AG04450 (cell line): ENCODE measurements at regions not wholly inside any gene's neighbourhood (a gene's known extent, or its start where the extent isn't known, plus 50 kb on each side); places are given as distances from the start of the nearest gene placed in this dataset.

ENCODE experiments used
- CTCF ChIA-PET: fragments of 300-600, 350-600 bp; formaldehyde crosslinking; extraction: SDS; loops from one replicate; lab custom pipeline; 2022; ENCODE audit warnings: antibody characterized with exemption, inconsistent platforms; lab: Charles Lee
- POLR2A ChIA-PET: fragments of 350-600 bp; formaldehyde crosslinking; extraction: SDS; loops from one replicate; lab custom pipeline; 2021; ENCODE audit warnings: antibody characterized with exemption, inconsistent platforms; lab: Yijun Ruan, JAX
- DNase-seq: peaks from one replicate; pipeline ENCODE4 v3.0.0-alpha.2; 2011; ENCODE audit warnings: low read depth, low spot score
- H3K27ac ChIP-seq: one replicate; pipeline ENCODE4 v1.5.1; 2012; ENCODE audit warnings: low read depth, low read length, control low read depth
- H3K27me3 ChIP-seq: one replicate; pipeline ENCODE4 v1.6.0; 2012; ENCODE audit warnings: low read length; ENCODE audit not compliant: control insufficient read depth, insufficient read depth
- H3K4me3 ChIP-seq: 2 replicates; pipeline ENCODE4 v1.5.1; 2011; ENCODE audit warnings: mild to moderate bottlenecking, low read depth, low read length, control low read depth
- H3K9me3 ChIP-seq: 2 replicates; pipeline ENCODE4 v1.5.1; 2012; ENCODE audit warnings: low read length; ENCODE audit not compliant: control insufficient read depth, insufficient read depth
- TF ChIP-seq, protein P1 (sequence below): IDR thresholded peaks from 2 replicates; pipeline ENCODE4 v1.5.1; 2011; ENCODE audit warnings: low read depth, low read length, control low read depth, inconsistent platforms

DNA sequence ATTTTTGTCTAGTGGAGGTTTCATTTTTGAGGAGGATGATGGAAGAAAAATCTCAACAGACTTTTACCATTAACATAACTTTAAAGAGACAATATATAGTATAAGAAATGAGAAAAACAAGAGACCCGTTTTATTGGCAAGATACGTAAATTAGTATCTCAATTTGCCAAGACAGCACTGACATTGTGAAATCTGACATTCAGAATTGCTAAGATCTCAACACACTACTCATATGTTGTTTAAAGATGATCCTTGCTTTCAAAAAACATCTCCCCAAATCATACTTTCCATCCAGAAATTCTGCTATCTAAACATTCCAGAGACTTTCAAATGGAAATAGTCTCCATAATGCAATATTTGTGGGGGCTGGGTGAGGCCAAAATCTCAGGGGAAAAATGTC is 220.9 kb upstream of the CEP162 start:
- TF ChIP-seq, protein P1, sequence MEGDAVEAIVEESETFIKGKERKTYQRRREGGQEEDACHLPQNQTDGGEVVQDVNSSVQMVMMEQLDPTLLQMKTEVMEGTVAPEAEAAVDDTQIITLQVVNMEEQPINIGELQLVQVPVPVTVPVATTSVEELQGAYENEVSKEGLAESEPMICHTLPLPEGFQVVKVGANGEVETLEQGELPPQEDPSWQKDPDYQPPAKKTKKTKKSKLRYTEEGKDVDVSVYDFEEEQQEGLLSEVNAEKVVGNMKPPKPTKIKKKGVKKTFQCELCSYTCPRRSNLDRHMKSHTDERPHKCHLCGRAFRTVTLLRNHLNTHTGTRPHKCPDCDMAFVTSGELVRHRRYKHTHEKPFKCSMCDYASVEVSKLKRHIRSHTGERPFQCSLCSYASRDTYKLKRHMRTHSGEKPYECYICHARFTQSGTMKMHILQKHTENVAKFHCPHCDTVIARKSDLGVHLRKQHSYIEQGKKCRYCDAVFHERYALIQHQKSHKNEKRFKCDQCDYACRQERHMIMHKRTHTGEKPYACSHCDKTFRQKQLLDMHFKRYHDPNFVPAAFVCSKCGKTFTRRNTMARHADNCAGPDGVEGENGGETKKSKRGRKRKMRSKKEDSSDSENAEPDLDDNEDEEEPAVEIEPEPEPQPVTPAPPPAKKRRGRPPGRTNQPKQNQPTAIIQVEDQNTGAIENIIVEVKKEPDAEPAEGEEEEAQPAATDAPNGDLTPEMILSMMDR = no peak
- Histone ChIP-seq H3K4me3 (no peak overlapping the region), H3K27ac (no peak overlapping the region), H3K27me3 (no peaks in the 10 kb centered on the region), H3K9me3 (no peaks in the 10 kb centered on the region)
- DNase-seq = no peak
- CTCF ChIA-PET = interaction anchor here (1.2 kb wide), 1 partner anchor 20 kb away, joined by 4 read pairs; no protein-coding TSS in a partner anchor
- POLR2A ChIA-PET = no interaction called here

DNA sequence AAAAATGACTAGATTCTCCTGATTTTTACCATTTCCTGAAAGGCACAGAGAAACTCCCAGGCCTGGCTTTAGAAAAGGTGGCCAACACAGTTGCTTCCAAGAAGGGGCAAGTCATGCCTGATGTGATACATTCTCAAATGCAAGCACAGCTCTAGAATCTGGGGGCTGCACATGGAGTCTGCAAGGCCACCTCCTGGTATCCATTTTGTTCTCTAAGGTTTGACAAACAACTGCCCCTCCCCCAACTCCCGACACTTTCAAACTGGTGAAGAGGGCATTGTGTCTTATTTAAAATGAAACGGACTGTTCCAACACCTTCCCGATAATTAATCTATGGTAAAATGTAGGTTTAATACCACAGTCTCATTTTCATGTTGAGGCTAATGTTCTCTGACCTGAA is 220.2 kb upstream of the CEP162 start:
- DNase-seq = no peak
- TF ChIP-seq, protein P1 = no peak
- H3K27me3 ChIP-seq = no peaks in the 10 kb centered on the region
- ChIA-PET POLR2A (no interaction called here), CTCF (no interaction called here)
- no peak overlapping the region for H3K27ac ChIP-seq
- H3K4me3 ChIP-seq = no peak overlapping the region
- H3K9me3 ChIP-seq = no peaks in the 10 kb centered on the region

DNA sequence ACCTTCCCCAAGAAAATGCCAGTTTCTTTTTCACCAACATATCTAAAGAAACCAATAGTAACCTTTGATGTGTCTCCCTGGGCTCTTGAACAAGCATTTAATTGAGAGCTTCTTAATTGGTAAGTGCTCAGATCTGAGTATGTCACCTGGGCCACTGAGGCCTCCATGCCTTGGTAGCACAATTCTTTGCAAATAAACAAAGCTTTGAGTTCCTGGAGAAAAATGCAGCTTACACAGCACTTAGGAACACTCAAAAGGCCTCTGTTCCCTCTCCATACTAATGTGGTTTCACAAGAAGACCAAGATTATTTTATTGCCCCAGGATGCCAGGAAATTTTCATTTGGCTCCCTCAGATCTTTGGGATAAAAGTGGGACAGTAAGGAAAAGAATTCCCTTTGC is 217.6 kb upstream of the CEP162 start:
- DNase-seq = no peak
- TF ChIP-seq, protein P1 = no peak
- ChIA-PET CTCF (interaction anchor here (0.6 kb wide), 1 partner anchor 871 kb away, joined by 5 read pairs; no protein-coding TSS in a partner anchor), POLR2A (no interaction called here)
- Histone ChIP-seq H3K4me3 (no peak overlapping the region), H3K27me3 (no peaks in the 10 kb centered on the region), H3K9me3 (no peaks in the 10 kb centered on the region), H3K27ac (no peak overlapping the region)

DNA sequence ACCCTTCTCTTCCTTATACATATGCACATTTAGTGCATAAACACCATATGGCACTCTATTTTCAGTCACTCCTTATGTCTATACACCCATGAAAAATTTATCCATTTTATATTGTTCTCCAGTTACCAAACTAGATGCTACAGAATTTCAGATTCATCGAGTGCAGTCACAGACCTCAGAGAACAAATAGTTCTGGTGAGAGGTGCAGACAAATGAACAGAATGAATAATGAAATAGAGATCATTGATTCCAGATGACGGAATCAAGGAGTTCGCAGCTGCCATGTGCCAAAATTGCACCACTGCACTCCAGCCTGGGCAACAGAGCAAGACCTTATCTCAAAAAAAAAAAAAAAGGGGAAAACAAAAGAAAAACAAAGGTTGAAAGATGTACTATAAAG is 214.8 kb upstream of the CEP162 start:
- H3K9me3 ChIP-seq = no peaks in the 10 kb centered on the region
- POLR2A ChIA-PET = no interaction called here

DNA sequence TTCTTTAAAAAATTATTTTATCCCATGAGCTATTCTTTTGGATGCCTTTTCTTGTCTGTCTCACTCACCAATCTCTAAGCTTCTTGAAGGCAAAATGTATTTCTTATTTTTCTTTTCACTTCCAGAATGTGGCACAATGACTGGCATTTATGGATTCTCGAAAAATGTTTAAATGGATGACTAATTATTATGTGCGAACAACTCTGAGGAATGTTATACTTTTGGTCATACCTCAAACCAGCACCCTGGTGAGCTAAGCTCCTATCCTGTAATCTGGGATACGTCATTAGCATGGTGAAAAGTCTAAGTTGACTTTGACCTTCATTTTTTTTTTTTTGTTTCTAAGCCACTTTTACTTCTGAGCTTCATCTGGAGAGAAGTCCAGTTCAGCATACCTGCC is 214.0 kb upstream of the CEP162 start:
- ChIA-PET POLR2A (no interaction called here), CTCF (interaction anchor here (3.0 kb wide), 1 partner anchor 19 kb away, joined by 15 read pairs; no protein-coding TSS in a partner anchor)
- no peaks in the 10 kb centered on the region for H3K27me3 ChIP-seq
- H3K27ac ChIP-seq = no peak overlapping the region
- TF ChIP-seq, protein P1 = no peak
- H3K9me3 ChIP-seq = no peaks in the 10 kb centered on the region
- DNase-seq = no peak
- no peak overlapping the region for H3K4me3 ChIP-seq

More for the DNA sequence above, 214.8 kb upstream of the CEP162 start:
- CTCF ChIA-PET = interaction anchor here (0.6 to 3.0 kb wide), 3 partner anchors 20 to 854 kb away, joined by 3 to 15 read pairs (median 4); no protein-coding TSS in a partner anchor
- Histone ChIP-seq H3K27me3 (no peaks in the 10 kb centered on the region), H3K27ac (no peak overlapping the region), H3K4me3 (no peak overlapping the region)
- DNase-seq = no peak
- TF ChIP-seq, protein P1 = no peak
